Glutamatergic neuron (in vitro differentiated cells): ENCODE measurements at regions not wholly inside any gene's neighbourhood (a gene's known extent, or its start where the extent isn't known, plus 50 kb on each side); places are given as distances from the start of the nearest gene placed in this dataset.

Experiments
- DNase-seq: peaks from one replicate; pipeline ENCODE4 v3.0.0; 2022
- H3K27ac Mint-ChIP-seq: one replicate; pipeline ENCODE4 v1.8.0; 2020; ENCODE audit warnings: mild to moderate bottlenecking, mixed read lengths, inconsistent platforms; ENCODE audit not compliant: unreplicated experiment
- H3K27me3 Mint-ChIP-seq: one replicate; pipeline ENCODE4 v1.8.0; 2020; ENCODE audit warnings: mild to moderate bottlenecking, moderate library complexity, mixed read lengths, inconsistent platforms; ENCODE audit not compliant: unreplicated experiment
- H3K36me3 Mint-ChIP-seq: one replicate; pipeline ENCODE4 v1.8.0; 2020; ENCODE audit warnings: mild to moderate bottlenecking, mixed read lengths, inconsistent platforms; ENCODE audit not compliant: unreplicated experiment
- H3K4me1 Mint-ChIP-seq: one replicate; pipeline ENCODE4 v1.8.0; 2020; ENCODE audit warnings: mild to moderate bottlenecking, low read depth, mixed read lengths, inconsistent platforms; ENCODE audit not compliant: unreplicated experiment
- H3K4me3 Mint-ChIP-seq: one replicate; pipeline ENCODE4 v1.8.0; 2020; ENCODE audit warnings: mild to moderate bottlenecking, mixed read lengths, inconsistent platforms; ENCODE audit not compliant: unreplicated experiment
- H3K9me3 Mint-ChIP-seq: one replicate; pipeline ENCODE4 v1.8.0; 2020; ENCODE audit warnings: mild to moderate bottlenecking, moderate library complexity, mixed read lengths, inconsistent platforms; ENCODE audit not compliant: unreplicated experiment
- CTCF ChIP-seq: fragments of 200-600 bp; sonication (generic); IDR thresholded peaks from one replicate; pipeline ENCODE4 v1.5.0; 2021; ENCODE audit not compliant: partially characterized antibody, unreplicated experiment

- no peak overlapping the region for H3K27ac Mint-ChIP-seq
- TF ChIP-seq CTCF, result no peak
- H3K9me3 Mint-ChIP-seq, result peaks cover 5% of the 10 kb centered on the region
- H3K36me3 Mint-ChIP-seq, result peaks cover 3% of the 10 kb centered on the region
- no peak for DNase-seq
- peaks cover 13% of the 10 kb centered on the region for H3K4me1 Mint-ChIP-seq
- H3K4me3 Mint-ChIP-seq, result no peak overlapping the region
- H3K27me3 Mint-ChIP-seq, result peaks cover 2% of the 10 kb centered on the region
Measured at GRCh38 chr5:124692950-124693349, 53.5 kb downstream of the ZNF608 start.

- Mint-ChIP-seq H3K4me3 (no peak overlapping the region), H3K27ac (no peak overlapping the region), H3K36me3 (peaks cover 3% of the 10 kb centered on the region), H3K9me3 (peaks cover 5% of the 10 kb centered on the region), H3K4me1 (peaks cover 13% of the 10 kb centered on the region), H3K27me3 (peaks cover 2% of the 10 kb centered on the region)
- TF ChIP-seq CTCF, result no peak
- DNase-seq, result no peak
Measured at GRCh38 chr5:124692324-124692723, 54.1 kb downstream of the ZNF608 start.

GRCh38 chr5:124689653-124690052, 56.8 kb downstream of the ZNF608 start:
- TF ChIP-seq CTCF, result no peak
- DNase-seq, result no peak
- H3K27me3 Mint-ChIP-seq, result peaks cover 2% of the 10 kb centered on the region
- H3K4me1 Mint-ChIP-seq, result peaks cover 26% of the 10 kb centered on the region
- H3K27ac Mint-ChIP-seq, result no peak overlapping the region
- H3K36me3 Mint-ChIP-seq, result no peaks in the 10 kb centered on the region
- H3K9me3 Mint-ChIP-seq, result peaks cover 3% of the 10 kb centered on the region
- no peak overlapping the region for H3K4me3 Mint-ChIP-seq

DNA sequence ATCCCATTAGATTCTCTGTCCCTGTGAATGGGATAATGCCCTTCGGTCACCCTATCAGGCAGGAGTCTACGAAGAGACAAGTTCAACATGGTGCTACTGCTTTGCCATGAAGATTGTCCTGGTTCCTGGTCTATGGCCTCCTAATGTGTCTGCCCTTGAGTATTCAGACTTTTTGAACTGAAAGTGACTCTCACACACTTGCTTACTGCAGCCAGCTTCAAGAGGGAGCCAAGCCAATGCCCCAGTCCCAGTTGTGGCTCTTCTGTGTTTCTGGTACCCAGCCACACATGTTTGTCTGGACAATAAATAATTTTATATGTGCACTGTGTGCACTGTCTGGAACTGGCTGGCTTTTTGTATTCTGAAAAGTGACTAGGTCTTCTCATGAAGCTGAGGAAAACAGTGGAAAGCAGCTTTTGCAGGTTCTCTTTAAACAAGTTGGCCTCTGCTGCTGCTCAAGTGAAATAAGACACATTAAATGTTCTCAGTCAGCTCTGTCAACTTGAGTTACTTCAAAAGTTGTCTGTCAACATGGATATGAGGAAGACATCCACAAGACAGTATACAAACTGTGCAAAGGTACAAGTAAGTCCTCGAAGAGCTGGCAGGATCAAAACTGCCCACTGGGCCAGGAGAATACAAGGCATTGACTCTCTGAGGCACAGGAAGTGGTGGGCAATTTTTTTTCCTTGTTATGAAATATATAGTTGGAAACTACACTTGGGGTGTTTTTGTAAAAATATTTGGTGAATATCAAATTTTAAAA, 60.0 kb downstream of the ZNF608 start:
- Mint-ChIP-seq H3K27ac (no peak overlapping the region), H3K36me3 (no peaks in the 10 kb centered on the region), H3K4me1 (peaks cover 35% of the 10 kb centered on the region), H3K27me3 (peaks cover 5% of the 10 kb centered on the region), H3K4me3 (no peak overlapping the region), H3K9me3 (peaks cover 10% of the 10 kb centered on the region)
- no peak for TF ChIP-seq CTCF
- DNase-seq, result no peak

- H3K27ac Mint-ChIP-seq, result no peak overlapping the region
- DNase-seq, result no peak
- no peaks in the 10 kb centered on the region for H3K36me3 Mint-ChIP-seq
- TF ChIP-seq CTCF, result no peak
- peaks cover 11% of the 10 kb centered on the region for H3K9me3 Mint-ChIP-seq
- peaks cover 34% of the 10 kb centered on the region for H3K4me1 Mint-ChIP-seq
- peaks cover 5% of the 10 kb centered on the region for H3K27me3 Mint-ChIP-seq
- no peak overlapping the region for H3K4me3 Mint-ChIP-seq
Measured at GRCh38 chr5:124685404-124685930, 61.0 kb downstream of the ZNF608 start.
